HG02973 (cell line): ENCODE measurements at regions not wholly inside any gene's neighbourhood (a gene's known extent, or its start where the extent isn't known, plus 50 kb on each side); places are given as distances from the start of the nearest gene placed in this dataset.
"Not testable (repeated sequence)": the region's sequence is repeated elsewhere in the genome, so short reads cannot be mapped to it uniquely, and the experiment has no call there.

Experiments
- ATAC-seq: cut with Tn5 transposase; IDR thresholded peaks from one replicate; pipeline ENCODE4 v1.9.1; 2021; ENCODE audit warnings: moderate library complexity; ENCODE audit not compliant: unreplicated experiment

DNA sequence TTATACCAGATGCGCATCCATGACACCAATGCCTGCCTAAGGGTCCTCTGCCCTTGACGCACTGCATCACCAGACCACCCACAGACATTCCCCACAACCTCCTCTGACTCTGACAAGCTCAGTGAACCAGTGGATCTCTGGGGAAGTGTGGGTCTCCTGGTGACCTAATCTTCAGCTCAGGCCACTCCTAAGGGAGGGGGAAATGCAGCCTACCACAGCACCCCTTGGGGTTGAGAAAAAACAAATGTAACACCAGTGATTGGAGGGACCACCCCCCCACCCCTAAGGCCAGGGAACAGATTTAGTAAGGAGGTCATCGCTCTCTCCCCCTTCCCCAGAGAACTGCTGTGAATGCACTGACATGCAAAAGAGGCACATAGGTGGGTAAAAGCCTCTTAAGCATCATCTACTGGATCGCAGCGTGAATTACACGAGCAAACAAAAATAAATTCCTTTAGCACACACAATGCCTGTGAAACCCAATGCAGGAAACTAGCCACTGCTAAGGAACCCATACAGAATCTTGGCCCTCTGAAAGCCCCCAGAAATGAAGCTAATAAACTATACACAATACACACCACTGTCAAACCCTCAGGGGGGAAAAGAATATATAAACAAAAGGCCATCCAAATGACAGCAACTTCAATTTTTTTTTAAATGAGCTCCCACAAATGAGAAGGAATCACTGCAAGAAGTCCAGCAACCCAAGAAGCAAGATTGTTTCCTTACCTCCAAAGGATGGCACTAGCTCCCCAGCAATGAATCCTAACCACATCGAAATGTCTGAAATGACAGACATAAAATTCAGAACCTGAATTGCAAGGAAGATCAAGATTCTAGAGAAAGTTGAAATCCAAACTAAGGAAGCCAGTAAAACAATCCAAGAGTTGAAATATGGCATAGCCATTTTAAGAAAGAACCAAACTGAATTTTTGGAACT lies 513.7 kb upstream of the PTGER4 start:
- no peak for ATAC-seq

DNA sequence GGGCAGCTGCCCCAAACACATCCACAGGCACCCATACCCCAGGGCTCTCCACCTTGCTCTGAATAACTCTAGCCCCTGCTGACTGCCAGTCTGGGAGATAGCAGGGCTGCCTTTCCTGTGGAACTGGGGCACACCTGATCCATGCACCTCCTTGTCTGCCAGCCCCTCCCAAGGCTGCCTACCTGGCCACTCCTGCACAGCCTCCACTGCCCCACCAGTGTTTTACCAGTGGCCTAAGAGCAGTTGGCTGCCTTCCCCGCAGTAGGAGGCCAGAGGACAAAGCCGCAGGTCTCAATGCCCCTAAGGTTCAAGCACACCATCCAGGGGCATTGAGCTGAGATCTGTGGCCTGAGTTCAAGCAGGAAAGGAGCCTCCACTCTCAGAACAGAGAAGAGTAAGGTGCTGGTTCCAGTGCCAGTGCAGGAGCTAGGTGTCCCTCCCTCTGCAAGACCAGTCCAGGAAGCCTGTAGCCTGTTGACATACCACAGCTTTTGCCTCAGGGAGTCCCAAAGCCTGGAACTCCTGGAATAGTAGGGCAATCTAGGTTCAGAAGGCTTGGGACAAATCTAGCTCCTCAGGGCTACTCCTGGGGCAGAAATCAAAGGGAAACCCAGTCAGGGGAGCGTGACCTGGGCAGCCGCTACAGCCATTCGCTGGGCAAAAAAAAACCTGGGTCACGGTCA lies 514.5 kb upstream of the PTGER4 start:
- ATAC-seq: no peak

DNA sequence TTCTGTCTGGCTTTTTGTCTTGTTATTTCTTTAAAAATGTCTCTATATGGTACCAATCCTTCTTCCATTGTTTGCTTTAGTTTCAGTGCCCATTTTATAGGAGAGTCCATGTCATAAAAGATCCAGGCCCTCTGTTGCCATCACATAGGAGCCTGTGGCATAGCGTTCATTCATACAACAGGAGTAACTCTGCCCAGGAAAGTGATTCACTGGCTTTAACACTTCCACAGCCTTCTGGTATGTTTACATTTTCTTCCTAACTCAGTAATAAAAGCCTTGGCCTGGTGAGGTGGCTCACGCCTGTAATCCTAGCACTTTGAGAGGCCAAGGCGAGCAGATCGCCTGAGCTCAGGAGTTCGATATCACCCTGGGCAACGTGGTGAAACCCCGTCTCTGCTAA lies 519.3 kb upstream of the PTGER4 start:
- ATAC-seq: no peak

DNA sequence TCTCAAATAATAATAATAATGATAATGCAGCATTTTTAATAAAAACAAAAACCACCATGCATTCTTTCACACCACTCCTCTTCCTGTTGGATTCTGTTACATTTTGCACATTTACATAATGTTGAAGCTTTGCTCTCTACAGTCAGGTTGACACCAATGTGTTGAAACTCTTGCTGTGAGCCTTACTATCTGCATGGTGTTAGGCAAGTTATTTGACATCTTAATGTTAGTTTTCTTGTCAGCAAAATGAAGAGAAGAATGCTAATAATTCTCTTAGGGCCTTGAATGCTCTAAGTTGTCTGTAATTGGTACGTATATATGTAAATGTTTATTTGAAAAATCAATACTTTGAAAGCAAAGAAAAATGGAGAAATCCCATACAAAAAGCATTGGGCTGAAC lies 525.5 kb upstream of the PTGER4 start:
- no peak for ATAC-seq

DNA sequence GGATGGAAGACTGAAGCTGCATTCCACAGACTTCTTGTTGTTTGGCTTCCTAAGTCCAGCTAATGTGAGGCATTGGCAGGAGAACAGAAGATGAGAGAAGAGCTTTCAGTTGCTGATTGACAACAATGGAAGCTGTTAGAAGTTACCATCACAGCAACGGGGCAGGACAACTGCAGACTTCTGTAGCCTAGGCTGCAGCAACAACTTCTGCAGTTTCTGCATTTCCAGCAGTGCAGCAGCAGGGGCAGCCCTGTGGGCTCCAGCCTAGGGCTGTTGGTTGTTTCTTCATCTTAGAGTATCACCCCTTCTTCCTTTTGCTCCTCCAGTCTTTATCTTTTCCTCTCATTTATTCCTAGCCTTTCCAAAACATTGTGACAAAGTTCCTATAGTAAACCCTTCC lies 528.8 kb upstream of the PTGER4 start:
- no peak for ATAC-seq

DNA sequence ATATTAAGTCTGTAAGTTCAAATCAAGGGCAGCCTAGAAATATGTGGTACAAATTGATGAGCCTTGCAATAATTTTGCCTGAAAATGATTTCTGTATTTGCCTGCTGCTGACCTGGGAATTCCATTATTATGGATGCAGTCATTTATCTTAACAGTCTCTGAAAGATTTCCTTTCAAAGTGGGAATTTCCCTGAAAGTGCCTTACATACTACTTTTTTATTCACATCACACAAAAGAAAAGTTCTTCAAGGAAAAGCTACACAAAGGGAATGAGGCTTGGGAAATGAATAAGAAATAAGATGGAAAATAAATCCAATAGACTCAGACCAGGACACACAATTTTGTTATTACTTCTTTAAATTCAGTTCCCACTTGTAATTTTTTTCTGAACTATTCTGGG lies 537.8 kb upstream of the PTGER4 start:
- ATAC-seq: no peak

DNA sequence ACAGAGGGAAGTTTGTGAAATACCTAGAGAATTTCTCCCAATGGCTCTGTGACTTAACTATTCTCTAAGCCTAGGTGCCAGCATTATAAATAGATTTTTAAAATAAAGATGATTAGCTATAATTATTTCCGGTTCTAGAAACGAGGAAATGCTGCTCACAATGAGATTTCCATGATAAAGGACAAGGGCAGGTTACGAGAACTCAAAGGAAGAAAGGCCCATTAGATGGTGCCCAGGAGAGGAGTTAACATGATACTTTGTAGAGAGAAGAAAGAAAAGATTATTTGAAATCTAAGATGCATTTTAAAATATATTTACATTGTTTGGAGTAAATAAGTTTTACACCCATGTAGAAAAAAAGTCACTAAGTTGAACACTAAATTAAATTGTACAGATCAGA lies 538.3 kb upstream of the PTGER4 start:
- ATAC-seq: no peak

DNA sequence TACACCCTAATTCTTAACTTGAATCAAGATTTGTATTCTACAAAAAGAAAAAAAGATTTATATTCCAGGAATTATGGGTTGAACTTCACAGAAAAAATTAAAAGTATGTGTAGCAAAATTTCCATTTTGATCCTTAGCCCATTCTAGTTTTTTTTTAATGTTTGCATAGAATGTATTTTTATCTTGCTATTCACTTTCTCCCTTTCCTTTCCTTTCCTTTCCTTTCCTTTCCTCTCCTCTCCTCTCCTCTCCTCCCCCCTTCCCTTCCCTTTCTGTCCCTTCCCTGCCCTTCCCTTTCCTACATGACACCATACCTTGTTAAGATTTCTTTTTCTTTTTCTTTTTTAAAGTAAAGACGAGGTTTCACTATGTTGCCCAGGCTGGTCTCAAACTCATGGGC lies 542.5 kb upstream of the PTGER4 start:
- no peak for ATAC-seq

DNA sequence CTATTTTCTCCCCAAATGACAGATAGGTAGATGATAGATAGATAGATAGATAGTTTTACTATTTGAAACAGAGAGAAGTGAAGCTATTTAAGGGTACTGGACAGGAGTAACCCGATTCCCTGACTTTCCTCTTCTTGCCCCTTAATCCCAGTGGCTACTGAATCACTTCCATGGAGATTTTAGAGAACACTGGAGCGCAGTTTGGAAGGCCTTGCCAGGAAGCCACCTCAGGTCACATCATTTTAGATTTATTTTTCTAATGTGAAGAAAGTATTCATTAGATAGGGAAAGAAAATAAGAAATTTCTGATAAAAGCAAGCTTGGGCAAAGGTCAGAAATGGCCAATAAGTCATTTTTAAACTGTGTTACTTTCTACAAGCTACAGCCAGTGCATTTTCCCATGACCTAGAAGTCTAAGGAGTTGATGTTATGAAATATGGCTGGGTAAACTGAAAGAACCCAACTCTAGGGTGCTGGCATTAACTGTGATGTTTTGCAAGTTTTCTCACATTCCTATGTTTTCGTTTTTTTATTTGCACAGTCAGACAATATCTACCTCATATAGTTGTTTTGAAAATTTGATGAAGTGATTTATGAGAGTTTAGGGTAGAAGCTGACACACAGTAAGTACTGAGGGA lies 544.7 kb upstream of the PTGER4 start:
- ATAC-seq: no peak

DNA sequence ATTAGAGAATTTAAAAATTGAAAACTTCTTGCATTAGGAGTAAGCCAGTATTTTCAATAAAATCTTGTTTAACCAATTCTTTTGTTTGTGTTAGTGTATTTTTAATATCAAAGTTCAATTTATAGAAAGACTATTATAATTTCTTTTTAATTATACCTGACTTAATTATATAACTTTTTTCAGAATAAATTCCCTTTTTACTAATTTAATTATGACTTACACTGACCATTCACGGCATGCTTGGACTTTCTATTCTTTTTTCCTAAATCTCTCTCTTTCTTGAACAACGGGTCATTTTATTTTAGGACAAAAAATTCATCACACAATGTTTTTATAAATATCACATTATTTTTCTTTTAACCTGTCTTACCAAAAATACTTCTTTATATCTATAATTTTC lies 555.3 kb upstream of the PTGER4 start:
- ATAC-seq: no peak

DNA sequence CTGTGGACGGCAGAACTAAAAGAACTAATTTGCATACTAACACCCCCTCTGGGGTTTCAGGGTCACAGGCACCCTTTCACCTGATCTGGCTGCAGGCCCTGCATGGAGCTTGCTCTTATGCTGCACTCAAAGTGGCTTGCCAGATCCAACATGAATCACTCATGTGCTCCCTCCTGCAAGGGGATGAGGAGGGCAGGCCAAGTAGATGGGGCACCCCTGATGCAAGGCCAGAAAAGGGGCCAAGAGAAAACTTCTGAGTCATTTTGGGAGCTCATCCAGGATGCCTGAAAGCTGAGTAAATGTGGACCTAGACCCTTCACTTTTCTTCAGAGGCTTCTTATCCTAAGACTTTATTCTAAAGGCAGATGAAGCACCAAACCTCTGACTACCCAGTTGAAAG lies 558.5 kb upstream of the PTGER4 start:
- no peak for ATAC-seq

DNA sequence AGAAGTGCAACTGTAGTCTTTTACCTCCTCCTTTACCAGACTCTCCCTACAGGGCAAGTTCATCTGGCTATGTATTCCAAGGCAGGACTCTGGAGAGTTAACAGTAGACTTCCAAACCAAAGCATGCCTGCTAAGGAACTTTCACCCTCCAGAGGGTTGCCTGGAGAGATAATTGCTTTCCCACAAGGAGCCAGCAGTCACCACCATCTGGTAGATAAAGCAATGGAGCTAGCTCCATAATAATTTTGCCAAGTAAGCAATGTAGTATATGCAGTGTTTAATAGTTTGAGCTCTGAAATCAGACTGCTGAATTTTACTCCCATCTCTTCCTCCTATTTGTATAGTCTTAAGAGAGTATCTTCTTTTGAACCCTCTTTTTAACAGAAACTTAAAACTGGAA lies 566.8 kb upstream of the PTGER4 start:
- no peak for ATAC-seq

DNA sequence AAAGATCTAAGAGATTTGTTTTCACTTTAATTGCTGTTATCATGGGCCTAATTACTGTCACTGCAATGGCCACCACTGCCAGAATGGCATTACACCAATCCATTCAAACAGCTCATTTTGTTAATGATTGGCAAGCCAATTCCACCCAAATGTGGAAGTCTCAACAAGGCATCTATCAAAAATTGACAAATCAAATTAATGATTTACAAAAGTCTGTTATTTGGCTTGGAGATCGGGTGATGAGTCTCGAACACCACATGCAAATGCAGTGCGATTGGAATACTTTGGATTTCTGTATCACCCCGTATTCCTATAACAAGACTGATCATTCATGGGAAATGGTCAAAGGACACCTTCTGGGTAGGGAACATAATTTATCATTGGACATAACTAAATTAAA lies 568.7 kb upstream of the PTGER4 start:
- ATAC-seq: not testable (repeated sequence)

DNA sequence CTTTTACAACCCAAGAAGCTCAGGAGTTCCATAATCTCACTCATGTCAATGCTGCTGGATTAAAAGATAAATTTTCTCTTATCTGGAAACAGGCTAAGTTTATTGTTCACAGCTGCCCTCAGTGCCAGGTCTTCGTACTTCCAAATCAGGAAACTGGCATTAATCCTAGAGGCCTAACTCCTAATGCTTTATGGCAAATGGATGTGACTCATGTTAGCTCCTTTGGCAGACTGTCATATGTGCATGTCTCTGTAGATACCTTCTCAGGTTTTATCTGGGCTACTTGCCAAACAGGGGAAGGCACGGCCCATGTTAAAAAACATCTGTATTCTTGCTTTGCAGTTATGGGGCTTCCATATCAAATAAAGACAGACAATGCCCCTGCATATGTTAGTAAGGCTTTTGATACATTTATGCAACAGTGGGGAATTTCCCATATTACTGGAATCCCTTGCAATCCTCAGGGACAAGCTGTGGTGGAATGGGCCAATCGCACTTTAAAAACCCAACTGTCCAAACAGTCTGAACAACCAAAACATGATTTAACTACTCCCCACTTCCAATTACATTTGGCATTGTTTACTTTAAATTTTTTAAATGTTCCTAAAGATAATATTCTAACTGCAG lies 570.8 kb upstream of the PTGER4 start:
- ATAC-seq: not testable (repeated sequence)

DNA sequence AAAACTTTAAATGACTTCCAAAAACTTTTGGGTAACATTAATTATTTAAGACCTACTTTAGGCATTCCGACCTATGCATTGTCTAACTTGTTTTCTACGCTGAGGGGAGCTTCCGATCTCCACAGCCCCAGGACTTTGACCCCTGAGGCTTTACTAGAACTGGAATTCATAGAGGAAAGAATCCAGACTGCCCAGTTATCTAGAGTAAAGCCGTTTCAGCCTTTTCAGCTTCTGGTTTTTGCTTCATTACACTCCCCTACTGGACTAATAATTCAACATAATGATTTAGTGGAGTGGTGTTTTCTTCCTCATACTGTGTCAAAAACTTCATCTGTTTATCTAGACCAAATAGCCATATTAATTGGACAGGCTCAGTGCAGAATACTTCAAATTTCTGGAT lies 571.9 kb upstream of the PTGER4 start:
- not testable (repeated sequence) for ATAC-seq

DNA sequence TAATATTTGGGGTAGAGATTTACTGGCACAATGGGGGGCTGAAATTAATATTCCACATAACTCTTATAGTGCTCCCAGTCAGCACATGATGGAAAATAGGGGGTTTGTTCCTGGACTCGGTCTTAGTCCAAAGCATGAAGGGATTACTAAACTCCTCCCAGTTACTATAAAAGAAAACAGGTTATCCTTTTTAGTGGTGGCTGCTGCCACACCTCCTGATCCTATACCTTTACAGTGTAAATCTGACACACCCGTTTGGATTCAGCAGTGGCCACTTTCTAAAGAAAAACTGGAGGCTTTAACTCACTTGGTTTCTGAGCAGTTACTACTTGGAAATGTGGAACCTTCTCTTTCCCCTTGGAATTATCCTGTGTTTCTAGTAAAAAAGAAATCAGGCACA lies 572.9 kb upstream of the PTGER4 start:
- no peak for ATAC-seq

DNA sequence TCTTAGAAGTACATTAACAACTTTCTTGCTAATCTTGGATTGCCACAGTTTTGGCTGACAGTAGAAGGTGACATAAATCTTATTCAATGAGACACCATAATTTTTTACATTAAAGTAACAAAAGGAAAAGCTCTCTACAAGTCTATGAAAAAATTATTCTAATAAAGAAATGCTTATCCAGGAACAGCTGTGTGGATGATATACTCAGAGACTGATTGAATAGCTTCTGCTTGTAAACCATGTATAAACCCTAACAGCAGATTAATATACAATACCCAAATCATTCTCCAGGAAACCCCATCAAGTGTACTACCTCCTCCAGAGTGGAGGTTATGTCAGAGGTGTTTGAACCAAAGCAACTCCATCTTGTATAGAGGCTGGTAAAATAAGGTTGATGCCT lies 581.4 kb upstream of the PTGER4 start:
- ATAC-seq: no peak

DNA sequence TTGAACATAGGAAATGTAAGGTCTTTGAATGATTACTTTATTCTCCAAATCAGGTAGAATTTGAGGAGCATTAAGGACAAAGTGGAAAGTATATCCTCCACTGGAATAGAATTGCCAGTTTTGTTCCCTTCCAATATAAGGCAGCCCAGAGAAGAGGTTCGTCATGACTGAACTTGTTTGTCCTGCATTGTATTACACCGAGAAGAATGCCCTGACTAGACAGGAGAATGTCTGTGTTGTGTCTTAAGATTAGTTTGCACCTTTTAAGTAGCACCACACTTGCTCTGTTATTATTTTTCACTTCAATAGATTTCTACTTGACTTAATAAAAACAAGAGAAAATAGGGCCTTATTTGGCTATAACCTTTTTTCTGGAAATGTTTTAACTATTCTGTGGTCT lies 586.2 kb upstream of the PTGER4 start:
- ATAC-seq: no peak

DNA sequence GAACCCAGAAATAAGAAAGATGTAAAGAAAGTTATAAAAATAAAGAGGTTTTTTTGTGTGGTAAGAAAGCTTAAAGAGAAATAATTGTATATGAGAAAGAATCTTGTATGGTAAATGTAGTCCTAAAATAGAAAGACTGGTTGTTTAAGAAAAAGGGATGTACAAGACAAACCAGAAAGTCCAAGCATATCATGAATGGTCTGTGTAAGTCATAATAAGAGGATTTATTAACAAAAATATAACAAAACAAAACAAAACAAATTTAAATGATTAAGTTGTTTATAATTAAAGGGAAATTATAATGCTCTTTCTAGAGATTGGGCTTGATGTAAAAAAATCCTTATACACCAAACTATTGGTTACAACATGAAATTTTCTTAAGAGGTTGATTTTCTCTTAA lies 590.4 kb upstream of the PTGER4 start:
- no peak for ATAC-seq

DNA sequence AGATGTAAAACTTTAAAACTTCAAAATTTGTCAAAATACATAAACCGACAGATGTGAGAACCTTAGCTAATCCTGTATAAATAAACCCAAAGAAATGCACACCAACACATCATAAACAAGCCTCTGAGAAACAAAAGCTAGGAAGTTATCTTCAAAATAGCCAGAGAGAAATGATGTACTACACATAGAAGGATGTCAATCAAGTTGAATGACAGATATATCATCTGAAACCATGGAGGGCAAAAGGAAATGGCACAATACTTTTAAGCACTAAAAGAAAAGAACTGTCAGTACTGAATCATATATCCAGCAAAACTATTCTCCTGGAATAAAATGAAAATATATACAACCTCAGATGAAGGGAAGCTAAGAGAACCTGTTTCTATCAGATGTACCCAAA lies 595.1 kb upstream of the PTGER4 start:
- no peak for ATAC-seq

DNA sequence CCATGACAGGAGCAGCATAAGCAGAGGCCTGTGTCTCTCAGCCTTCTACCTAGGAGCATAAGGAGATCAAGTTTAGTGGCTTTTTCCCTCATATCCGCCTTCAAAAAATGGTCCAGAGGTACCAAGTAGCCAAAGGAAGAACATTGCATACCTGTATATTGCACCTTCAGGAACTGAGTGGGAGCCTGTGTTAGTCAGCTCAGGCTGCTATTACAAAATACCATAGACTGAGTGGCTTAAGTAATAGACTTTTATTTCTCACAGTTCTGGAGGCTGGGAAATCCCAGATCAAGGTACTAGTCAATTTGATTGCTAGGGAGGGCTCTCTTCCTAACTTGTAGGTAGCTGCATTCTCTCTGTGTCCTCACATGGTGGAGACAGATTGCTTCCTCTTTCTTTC lies 597.4 kb upstream of the PTGER4 start:
- ATAC-seq: no peak

DNA sequence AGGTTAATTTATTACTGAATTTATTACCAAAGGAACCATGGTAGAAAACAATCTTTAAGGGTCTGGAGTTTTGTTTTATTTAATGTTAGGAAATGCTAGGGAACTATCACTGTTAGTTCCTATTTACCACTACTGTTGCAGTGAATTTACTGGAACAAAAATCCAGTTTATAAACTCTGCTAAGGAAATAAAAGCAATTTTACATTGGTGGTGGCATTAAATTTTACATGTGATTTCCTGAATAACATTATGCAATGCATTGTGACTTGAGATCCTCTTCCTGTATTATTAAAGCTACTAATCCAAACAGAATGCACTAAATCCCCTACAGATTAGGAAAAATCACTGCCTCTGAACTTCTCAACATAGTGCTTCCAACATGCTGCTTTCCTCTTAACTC lies 599.5 kb upstream of the PTGER4 start:
- no peak for ATAC-seq
